ENCODE measurements at regions not wholly inside any gene's neighbourhood (a gene's known extent, or its start where the extent isn't known, plus 50 kb on each side); places are given as distances from the start of the nearest gene placed in this dataset.

DNA sequence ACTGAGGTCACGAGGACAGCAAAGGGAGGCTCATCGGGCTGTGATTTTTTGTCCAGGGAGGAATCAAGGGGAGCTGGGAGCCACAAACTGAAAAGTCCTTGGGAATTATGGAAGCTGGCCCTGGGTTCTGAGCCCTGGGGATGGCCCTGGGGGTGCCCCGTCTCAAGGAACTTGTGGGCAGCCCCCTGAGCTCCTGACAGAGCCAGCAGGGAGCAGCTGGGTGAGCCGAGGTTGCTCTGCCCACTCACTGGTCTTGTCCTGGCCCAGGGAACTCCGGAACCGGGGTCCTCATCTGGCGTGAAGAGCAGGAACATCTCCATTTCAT, 61.3 kb upstream of the HDAC4 start (continued):
- TF ChIP-seq, protein P1, sequence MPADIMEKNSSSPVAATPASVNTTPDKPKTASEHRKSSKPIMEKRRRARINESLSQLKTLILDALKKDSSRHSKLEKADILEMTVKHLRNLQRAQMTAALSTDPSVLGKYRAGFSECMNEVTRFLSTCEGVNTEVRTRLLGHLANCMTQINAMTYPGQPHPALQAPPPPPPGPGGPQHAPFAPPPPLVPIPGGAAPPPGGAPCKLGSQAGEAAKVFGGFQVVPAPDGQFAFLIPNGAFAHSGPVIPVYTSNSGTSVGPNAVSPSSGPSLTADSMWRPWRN (IDR thresholded peaks at IDR 0.05; ENCODE audit: low read depth) = no peak
- TF ChIP-seq TFAM (CRISPR knock-in tag; conservative IDR thresholded peaks at IDR 0.05) = no peak
- TF ChIP-seq FOXK1 (CRISPR knock-in tag; IDR thresholded peaks at IDR 0.05; ENCODE audit: borderline replicate concordance) = no peak

DNA sequence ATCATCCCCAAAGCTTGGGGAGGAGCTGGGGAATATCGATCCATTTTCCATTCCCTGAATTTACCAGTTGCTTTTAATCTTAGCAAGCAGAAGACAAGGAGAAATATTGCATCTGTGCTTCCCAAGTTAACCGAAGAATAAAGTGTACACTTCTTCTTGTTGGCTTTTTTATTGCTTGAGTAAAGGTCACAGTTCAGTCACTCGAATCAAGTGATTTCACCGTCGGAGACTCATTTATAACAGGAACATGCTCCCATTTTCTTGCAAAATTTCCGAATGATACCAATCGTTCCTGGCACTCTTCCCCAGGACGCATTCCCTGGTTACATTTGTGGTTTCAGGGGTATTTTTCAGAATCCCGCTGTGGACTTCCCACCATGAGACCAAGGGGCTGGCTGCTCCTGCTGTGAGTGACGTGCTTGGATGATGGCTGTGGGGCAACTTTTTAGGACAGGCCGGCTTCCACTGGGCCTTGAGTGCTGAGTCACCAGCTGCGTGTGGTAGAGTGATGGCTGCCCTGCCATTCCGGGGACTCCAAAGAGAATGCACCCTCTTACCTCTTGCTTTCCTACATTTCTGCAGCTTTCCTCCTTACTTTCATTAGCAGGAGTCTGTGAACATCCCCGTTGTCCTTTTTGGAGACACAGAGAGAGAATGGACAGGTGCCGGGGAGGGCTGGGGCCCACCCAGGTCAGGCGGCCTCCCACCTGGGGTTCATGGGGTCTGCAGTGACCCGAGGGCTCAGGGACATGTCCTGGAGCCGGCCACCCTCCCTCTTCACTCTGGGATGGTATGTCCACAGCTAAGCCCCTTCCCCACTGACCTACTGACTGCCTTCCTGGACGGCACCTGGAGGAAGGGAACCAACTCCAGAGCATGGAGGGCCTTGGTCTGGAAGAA, 60.7 kb upstream of the HDAC4 start:
- DNase-seq (ENCODE audit: extremely low read depth in 1 of 4, low spot score in 3 of 4) (no peak), ATAC-seq (no peak), FAIRE-seq (no peak)
- intact Hi-C loops (cut with micrococcal nuclease) = no loop called here
- TF ChIP-seq, protein P2, sequence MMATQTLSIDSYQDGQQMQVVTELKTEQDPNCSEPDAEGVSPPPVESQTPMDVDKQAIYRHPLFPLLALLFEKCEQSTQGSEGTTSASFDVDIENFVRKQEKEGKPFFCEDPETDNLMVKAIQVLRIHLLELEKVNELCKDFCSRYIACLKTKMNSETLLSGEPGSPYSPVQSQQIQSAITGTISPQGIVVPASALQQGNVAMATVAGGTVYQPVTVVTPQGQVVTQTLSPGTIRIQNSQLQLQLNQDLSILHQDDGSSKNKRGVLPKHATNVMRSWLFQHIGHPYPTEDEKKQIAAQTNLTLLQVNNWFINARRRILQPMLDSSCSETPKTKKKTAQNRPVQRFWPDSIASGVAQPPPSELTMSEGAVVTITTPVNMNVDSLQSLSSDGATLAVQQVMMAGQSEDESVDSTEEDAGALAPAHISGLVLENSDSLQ (IDR thresholded peaks at IDR 0.05) = peak; percentile 21; the same call in 1 of the 2 replicates
- TF ChIP-seq, protein P3, sequence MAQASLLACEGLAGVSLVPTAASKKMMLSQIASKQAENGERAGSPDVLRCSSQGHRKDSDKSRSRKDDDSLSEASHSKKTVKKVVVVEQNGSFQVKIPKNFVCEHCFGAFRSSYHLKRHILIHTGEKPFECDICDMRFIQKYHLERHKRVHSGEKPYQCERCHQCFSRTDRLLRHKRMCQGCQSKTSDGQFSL (CRISPR knock-in tag; IDR thresholded peaks at IDR 0.05) = no peak
- TF ChIP-seq, protein P3 (tag; IDR thresholded peaks at IDR 0.05) = no peak
- Histone ChIP-seq H3K4me3 (no peak overlapping the region), H3K9me1 (ENCODE audit: control insufficient read depth, insufficient read depth, low read length) (no peaks in the 10 kb centered on the region), H3K36me3 (ENCODE audit: control insufficient read depth, insufficient read depth, low read length) (no peaks in the 10 kb centered on the region), H3K27ac (ENCODE audit: extremely low read depth, low read depth, low read length) (no peak overlapping the region), H3K9me3 (replicated peaks; ENCODE audit: control insufficient read depth, insufficient read depth, low read depth, low read length) (no peaks in the 10 kb centered on the region), H4K20me1 (replicated peaks; ENCODE audit: control insufficient read depth, insufficient read depth, low read length) (no peaks in the 10 kb centered on the region), H3K4me1 (replicated peaks in 1 of 2; ENCODE audit: control insufficient read depth in 2 of 2, insufficient read depth in 2 of 2, low read length in 2 of 2) (peaks cover 0 to 3% of the 10 kb centered on the region in 2 experiments; a peak in 1 of 5 replicates), H3K79me2 (ENCODE audit: control insufficient read depth, insufficient read depth, low read length) (no peaks in the 10 kb centered on the region), H3K9ac (ENCODE audit: insufficient read depth in 1 of 2, low read depth in 2 of 2, low read length in 2 of 2) (no peak overlapping the region), H3K27me3 (ENCODE audit: control insufficient read depth in 2 of 2, insufficient read depth in 2 of 2, low read length in 2 of 2) (peaks cover 0 to 75% of the 10 kb centered on the region in 2 experiments; a peak in 2 of 5 replicates), H3K4me2 (ENCODE audit: insufficient read depth, low read length) (no peak overlapping the region), H2AFZ (ENCODE audit: low read depth, low read length) (no peak overlapping the region)
- in situ Hi-C loops (cut with MboI) = no loop called here
- under 1% methylated on average over 15 of the region's 19 CpGs for WGBS (ENCODE audit: insufficient coverage, low coverage, missing lambda C conversion rate)
- no TSS peak for BruUV-seq (replicated peaks)
- CTCF ChIA-PET (ENCODE audit: low intra/inter-chr PET ratio) = no interaction called here
- POLR2A ChIA-PET = no interaction called here
